Neural progenitor cell (in vitro differentiated cells): ENCODE measurements at regions not wholly inside any gene's neighbourhood (a gene's known extent, or its start where the extent isn't known, plus 50 kb on each side); places are given as distances from the start of the nearest gene placed in this dataset.

Experiments
- EZH2phosphoT487 ChIP-seq: fragments of 200-600 bp; sonication (generic); IDR thresholded peaks from 2 replicates; pipeline ENCODE4 v1.6.1; 2017; ENCODE audit warnings: antibody characterized with exemption
- TF ChIP-seq, protein P1 (sequence below): fragments of 200-600 bp; sonication (generic); IDR thresholded peaks from 2 replicates; pipeline ENCODE4 v1.5.1; 2017; ENCODE audit warnings: antibody characterized with exemption, mild to moderate bottlenecking

- TF ChIP-seq, protein P1, sequence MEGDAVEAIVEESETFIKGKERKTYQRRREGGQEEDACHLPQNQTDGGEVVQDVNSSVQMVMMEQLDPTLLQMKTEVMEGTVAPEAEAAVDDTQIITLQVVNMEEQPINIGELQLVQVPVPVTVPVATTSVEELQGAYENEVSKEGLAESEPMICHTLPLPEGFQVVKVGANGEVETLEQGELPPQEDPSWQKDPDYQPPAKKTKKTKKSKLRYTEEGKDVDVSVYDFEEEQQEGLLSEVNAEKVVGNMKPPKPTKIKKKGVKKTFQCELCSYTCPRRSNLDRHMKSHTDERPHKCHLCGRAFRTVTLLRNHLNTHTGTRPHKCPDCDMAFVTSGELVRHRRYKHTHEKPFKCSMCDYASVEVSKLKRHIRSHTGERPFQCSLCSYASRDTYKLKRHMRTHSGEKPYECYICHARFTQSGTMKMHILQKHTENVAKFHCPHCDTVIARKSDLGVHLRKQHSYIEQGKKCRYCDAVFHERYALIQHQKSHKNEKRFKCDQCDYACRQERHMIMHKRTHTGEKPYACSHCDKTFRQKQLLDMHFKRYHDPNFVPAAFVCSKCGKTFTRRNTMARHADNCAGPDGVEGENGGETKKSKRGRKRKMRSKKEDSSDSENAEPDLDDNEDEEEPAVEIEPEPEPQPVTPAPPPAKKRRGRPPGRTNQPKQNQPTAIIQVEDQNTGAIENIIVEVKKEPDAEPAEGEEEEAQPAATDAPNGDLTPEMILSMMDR: no peak
- TF ChIP-seq EZH2phosphoT487: no peak
These were observed 81.1 kb downstream of the MAF start for GRCh38 chr16:79519448-79519847.
